Endothelial cell of umbilical vein (primary cell): ENCODE measurements at regions not wholly inside any gene's neighbourhood (a gene's known extent, or its start where the extent isn't known, plus 50 kb on each side); places are given as distances from the start of the nearest gene placed in this dataset.

ENCODE experiments used
- BruUV-seq: library from RNA; stranded (reverse); fragments of 400-500 nt; replicated peaks from 2 replicates; lab custom pipeline; 2021; lab: Mats Ljungman, UMichigan
- CTCF ChIA-PET: fragments of 300-600, 350-600 bp; sonication (Branson Sonifier 250); formaldehyde crosslinking; loops from one replicate; lab custom pipeline; 2021; ENCODE audit warnings: antibody characterized with exemption, inconsistent platforms; lab: Charles Lee
- POLR2A ChIA-PET: fragments of 300-600, 350-600 bp; sonication (Branson Sonifier 250); formaldehyde crosslinking; loops from one replicate; lab custom pipeline; 2021; ENCODE audit warnings: antibody characterized with exemption, inconsistent platforms; lab: Charles Lee
- DNase-seq: peaks from one replicate; pipeline ENCODE4 v3.0.0-alpha.2; 2011; ENCODE audit warnings: low read depth, low spot score
- FAIRE-seq: peaks from 2 replicates; lab custom pipeline; 2011; peaks lifted over from hg19 to GRCh38; lab: Jason Lieb, UNC
- H2AFZ ChIP-seq: 2 replicates; pipeline ENCODE4 v1.6.0; 2012; ENCODE audit warnings: low read depth, low read length, control low read depth, inconsistent platforms
- H3K27ac ChIP-seq: 2 replicates; pipeline ENCODE4 v1.5.1; 2011; ENCODE audit warnings: low read depth, mild to moderate bottlenecking, control low read depth, low read length, moderate library complexity; ENCODE audit not compliant: insufficient read depth
- H3K27me3 ChIP-seq, 2 experiments: 2 replicates each; pipeline versions ENCODE4 v1.6.0 to v1.6.1; 2011; ENCODE audit warnings: low read length in 2 of 2, mixed read lengths in 1 of 2; ENCODE audit not compliant: control insufficient read depth in 2 of 2, insufficient read depth in 2 of 2
- H3K36me3 ChIP-seq, 2 experiments: 2 replicates in 1 of 2; 3 replicates in 1 of 2; pipeline ENCODE4 v1.5.1; 2011; ENCODE audit warnings: low read length in 2 of 2, mild to moderate bottlenecking in 1 of 2, moderate library complexity in 1 of 2; ENCODE audit not compliant: control insufficient read depth in 2 of 2, insufficient read depth in 2 of 2; ENCODE audit errors: extremely low read depth in 1 of 2
- H3K4me1 ChIP-seq: 3 replicates; pipeline ENCODE4 v1.5.1; 2011; ENCODE audit warnings: mild to moderate bottlenecking, low read length; ENCODE audit not compliant: control insufficient read depth, insufficient read depth; ENCODE audit errors: extremely low read depth
- H3K4me2 ChIP-seq: 2 replicates; pipeline ENCODE4 v1.6.1; 2011; ENCODE audit warnings: low read length, control low read depth, mixed read lengths; ENCODE audit not compliant: insufficient read depth
- H3K4me3 ChIP-seq, 3 experiments: fragments of 200-600 bp in 1 of 3; sonication (generic), shearing (Covaris generic) in 1 of 3; replicated peaks in 1 of 3; 2 replicates each; pipeline ENCODE4 v1.5.1; 2011 to 2016; ENCODE audit warnings: control low read depth in 3 of 3, low read length in 3 of 3, mild to moderate bottlenecking in 2 of 3, inconsistent platforms in 1 of 3, low read depth in 1 of 3, moderate library complexity in 1 of 3; ENCODE audit not compliant: insufficient read depth in 1 of 3
- H3K79me2 ChIP-seq: 2 replicates; pipeline ENCODE4 v1.6.0; 2012; ENCODE audit warnings: low read length, inconsistent platforms; ENCODE audit not compliant: control insufficient read depth, insufficient read depth
- H3K9ac ChIP-seq: replicated peaks from 2 replicates; pipeline ENCODE3; 2011; ENCODE audit warnings: low read length, control low read depth; ENCODE audit not compliant: insufficient read depth; ENCODE audit errors: extremely low read depth
- H3K9me1 ChIP-seq: replicated peaks from 3 replicates; pipeline ENCODE4 v1.6.0; 2011; ENCODE audit warnings: mild to moderate bottlenecking, low read length; ENCODE audit not compliant: control insufficient read depth, insufficient read depth; ENCODE audit errors: extremely low read depth
- H3K9me3 ChIP-seq: replicated peaks from 2 replicates; pipeline ENCODE4 v1.5.1; 2012; ENCODE audit warnings: low read length, inconsistent platforms; ENCODE audit not compliant: control insufficient read depth, insufficient read depth
- H4K20me1 ChIP-seq: replicated peaks from 2 replicates; pipeline ENCODE3; 2011; ENCODE audit warnings: mild to moderate bottlenecking, low read length; ENCODE audit not compliant: control insufficient read depth, insufficient read depth; ENCODE audit errors: extremely low read depth
- EZH2 ChIP-seq: IDR thresholded peaks from 2 replicates; pipeline ENCODE4 v1.6.1; 2012; ENCODE audit warnings: borderline replicate concordance, low read depth, mild to moderate bottlenecking, moderate library complexity, low read length, inconsistent platforms; ENCODE audit not compliant: severe bottlenecking
- FOS ChIP-seq: IDR thresholded peaks from 2 replicates; pipeline ENCODE4 v1.6.1; 2011; ENCODE audit warnings: mild to moderate bottlenecking, low read length, moderate library complexity, borderline replicate concordance; ENCODE audit not compliant: insufficient read depth
- GATA2 ChIP-seq: IDR thresholded peaks from 2 replicates; pipeline ENCODE4 v1.7.0; 2011; ENCODE audit warnings: low read depth, mild to moderate bottlenecking, moderate library complexity, mixed read lengths, low read length; ENCODE audit not compliant: insufficient read length, insufficient read depth
- JUN ChIP-seq: IDR thresholded peaks from 2 replicates; pipeline ENCODE4 v1.6.1; 2011; ENCODE audit warnings: borderline replicate concordance, low read depth; ENCODE audit not compliant: insufficient read length, insufficient read depth
- MYC ChIP-seq: IDR thresholded peaks from one replicate; pipeline ENCODE4 v1.6.1; 2011; ENCODE audit warnings: mild to moderate bottlenecking, low read depth, low read length
- POLR2A ChIP-seq: IDR thresholded peaks from 2 replicates; pipeline ENCODE4 v1.6.1; 2012; ENCODE audit warnings: low read depth, mild to moderate bottlenecking, control low read depth, low read length
- POLR2AphosphoS5 ChIP-seq: IDR thresholded peaks from 2 replicates; pipeline ENCODE4 v1.6.1; 2012; ENCODE audit warnings: low read depth, mild to moderate bottlenecking, control low read depth, low read length, moderate library complexity; ENCODE audit not compliant: insufficient read depth
- dilution Hi-C: fragments of 300-500 bp; cut with MboI; formaldehyde crosslinking; loops from one replicate; pipeline ENCODE4 v1.15.0; 2019; ENCODE audit warnings: low sequenced_read_pairs; ENCODE audit not compliant: extremely low pct_ligation_motif_present
- intact Hi-C: fragments of 100-400 bp; cut with micrococcal nuclease; formaldehyde crosslinking; loops from one replicate; pipeline ENCODE4 v1.10.0; 2022
- TF ChIP-seq, protein P1 (sequence below), 2 donors: IDR thresholded peaks; 1 replicate in 1 of 2; 2 replicates in 1 of 2; pipeline ENCODE4 v1.5.1; 2011; ENCODE audit warnings: low read length in 2 of 2, mild to moderate bottlenecking in 2 of 2, moderate library complexity in 2 of 2, control low read depth in 1 of 2, inconsistent platforms in 1 of 2, low read depth in 1 of 2; ENCODE audit not compliant: insufficient read depth in 1 of 2; ENCODE audit errors: extremely low read depth in 1 of 2
- TF ChIP-seq, protein P2 (sequence below): IDR thresholded peaks from 2 replicates; pipeline ENCODE4 v1.6.1; 2011; ENCODE audit not compliant: insufficient read depth, insufficient read length

DNA sequence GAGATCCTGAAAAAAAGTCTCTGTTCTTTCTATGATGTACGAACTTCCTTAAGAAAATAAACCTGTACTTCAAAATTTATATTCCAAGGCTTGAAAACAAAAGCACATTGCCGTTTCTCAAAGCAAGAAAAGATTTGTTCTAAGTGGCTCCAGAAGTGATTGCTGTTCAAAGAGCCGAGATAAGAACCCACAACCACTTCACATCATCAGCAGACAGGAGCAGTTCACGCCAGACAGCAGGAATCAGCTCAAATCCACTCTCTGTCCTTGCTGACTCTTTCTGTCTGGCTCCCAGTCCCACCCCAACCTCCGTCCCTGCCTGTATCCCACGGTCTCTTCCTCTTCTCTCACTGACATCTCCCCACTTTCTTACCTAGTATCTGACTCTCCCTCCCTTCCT, 85.0 kb upstream of the MYOCD start:
- ChIA-PET CTCF (no interaction called here), POLR2A (no interaction called here)
- Histone ChIP-seq H3K9me3 (no peaks in the 10 kb centered on the region), H3K27me3 (no peaks in the 10 kb centered on the region), H3K9me1 (no peaks in the 10 kb centered on the region), H3K4me1 (no peaks in the 10 kb centered on the region), H3K9ac (no peak overlapping the region), H3K4me3 (no peak overlapping the region), H4K20me1 (no peaks in the 10 kb centered on the region), H2AFZ (no peak overlapping the region), H3K27ac (no peak overlapping the region), H3K4me2 (no peak overlapping the region), H3K36me3 (no peaks in the 10 kb centered on the region), H3K79me2 (no peaks in the 10 kb centered on the region)
- FAIRE-seq (no peak), DNase-seq (no peak)
- dilution Hi-C loops (no loop called here), intact Hi-C loops (no loop called here)
- TF ChIP-seq POLR2A (no peak), POLR2AphosphoS5 (no peak), JUN (no peak), EZH2 (no peak), FOS (no peak), MYC (no peak), GATA2 (no peak)
- TF ChIP-seq, protein P1, sequence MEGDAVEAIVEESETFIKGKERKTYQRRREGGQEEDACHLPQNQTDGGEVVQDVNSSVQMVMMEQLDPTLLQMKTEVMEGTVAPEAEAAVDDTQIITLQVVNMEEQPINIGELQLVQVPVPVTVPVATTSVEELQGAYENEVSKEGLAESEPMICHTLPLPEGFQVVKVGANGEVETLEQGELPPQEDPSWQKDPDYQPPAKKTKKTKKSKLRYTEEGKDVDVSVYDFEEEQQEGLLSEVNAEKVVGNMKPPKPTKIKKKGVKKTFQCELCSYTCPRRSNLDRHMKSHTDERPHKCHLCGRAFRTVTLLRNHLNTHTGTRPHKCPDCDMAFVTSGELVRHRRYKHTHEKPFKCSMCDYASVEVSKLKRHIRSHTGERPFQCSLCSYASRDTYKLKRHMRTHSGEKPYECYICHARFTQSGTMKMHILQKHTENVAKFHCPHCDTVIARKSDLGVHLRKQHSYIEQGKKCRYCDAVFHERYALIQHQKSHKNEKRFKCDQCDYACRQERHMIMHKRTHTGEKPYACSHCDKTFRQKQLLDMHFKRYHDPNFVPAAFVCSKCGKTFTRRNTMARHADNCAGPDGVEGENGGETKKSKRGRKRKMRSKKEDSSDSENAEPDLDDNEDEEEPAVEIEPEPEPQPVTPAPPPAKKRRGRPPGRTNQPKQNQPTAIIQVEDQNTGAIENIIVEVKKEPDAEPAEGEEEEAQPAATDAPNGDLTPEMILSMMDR (IDR thresholded peaks at IDR 0.05; ENCODE audit: extremely low read depth in 1 of 2, insufficient read depth in 1 of 2, low read depth in 1 of 2, low read length in 2 of 2), result no peak
- TF ChIP-seq, protein P2, sequence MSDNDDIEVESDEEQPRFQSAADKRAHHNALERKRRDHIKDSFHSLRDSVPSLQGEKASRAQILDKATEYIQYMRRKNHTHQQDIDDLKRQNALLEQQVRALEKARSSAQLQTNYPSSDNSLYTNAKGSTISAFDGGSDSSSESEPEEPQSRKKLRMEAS, result no peak
- BruUV-seq, result no TSS peak
